ENCODE measurements at regions not wholly inside any gene's neighbourhood (a gene's known extent, or its start where the extent isn't known, plus 50 kb on each side); places are given as distances from the start of the nearest gene placed in this dataset.

- DNase-seq = no peak
Observed at GRCh38 chr1:78797108-78797781, 147.6 kb downstream of the IFI44 start.

GRCh38 chr1:78799926-78800325 lies 150.3 kb downstream of the IFI44 start:
- no peak for DNase-seq

GRCh38 chr1:78814176-78814575 lies 164.5 kb downstream of the IFI44 start:
- no peak for DNase-seq

GRCh38 chr1:78825561-78825960 lies 175.9 kb downstream of the IFI44 start:
- no peak for DNase-seq

GRCh38 chr1:78829644-78830043 lies 176.9 kb downstream of the ADGRL4 start:
- DNase-seq = no peak

GRCh38 chr1:78830321-78830720 lies 176.2 kb downstream of the ADGRL4 start:
- no peak for DNase-seq

- no peak for DNase-seq
Observed at GRCh38 chr1:78831731-78832360, 174.7 kb downstream of the ADGRL4 start.

GRCh38 chr1:78833491-78833890 lies 173.0 kb downstream of the ADGRL4 start:
- DNase-seq = no peak

- no peak for DNase-seq
Observed at GRCh38 chr1:78834201-78834741, 172.3 kb downstream of the ADGRL4 start.

- no peak for DNase-seq
Observed at GRCh38 chr1:78836726-78837125, 169.8 kb downstream of the ADGRL4 start.

GRCh38 chr1:78839704-78840277 lies 166.7 kb downstream of the ADGRL4 start:
- DNase-seq = peak in 1 of 2 donors; percentile 48

All from right lung (tissue), 2 donors.